ENCODE measurements at regions not wholly inside any gene's neighbourhood (a gene's known extent, or its start where the extent isn't known, plus 50 kb on each side); places are given as distances from the start of the nearest gene placed in this dataset.
A peak's percentile ranks its signal among the peaks of the same experiment; 100 is the strongest.

DNA sequence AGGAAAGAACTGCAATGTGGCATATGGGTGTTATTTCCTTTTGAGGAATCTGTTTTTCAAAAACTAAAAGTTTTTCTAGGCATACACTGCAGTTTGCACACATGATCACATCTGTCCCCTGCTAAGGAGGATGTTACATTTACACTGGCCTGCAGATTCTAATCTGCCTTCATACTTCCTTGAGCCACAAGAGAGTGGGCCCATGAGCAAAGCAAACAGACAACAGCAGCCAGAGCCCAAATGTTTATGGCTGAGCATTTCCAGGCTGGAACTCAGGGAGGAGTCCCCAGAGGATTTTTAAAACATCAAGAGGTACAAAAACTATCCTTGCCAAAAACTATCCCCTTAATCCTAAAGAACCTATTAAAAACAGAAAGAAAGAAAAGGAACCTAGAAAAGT lies 117.2 kb upstream of the MTNR1B start:
- DNase-seq (ENCODE audit: low spot score) = no peak
- intact Hi-C loops (cut with DNase I) = no loop called here

DNA sequence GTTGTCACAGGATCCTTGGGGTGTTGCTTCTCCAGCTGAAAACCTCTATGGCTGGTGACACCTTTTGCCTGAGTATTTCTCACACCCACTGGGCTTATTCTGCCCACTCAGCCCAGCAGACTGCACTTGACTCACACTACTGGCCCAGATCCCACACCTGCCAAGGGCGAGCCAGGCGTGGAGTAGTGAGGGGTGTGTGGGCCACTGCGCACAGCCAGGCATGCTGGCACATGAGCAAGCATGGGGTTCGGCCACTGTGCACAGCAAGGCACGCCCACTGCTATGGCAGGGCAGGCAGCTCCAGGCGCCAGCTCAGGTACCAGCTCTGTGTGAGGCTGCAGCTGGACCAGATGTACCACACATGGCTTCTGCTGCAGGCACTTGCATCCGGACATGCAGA lies 116.5 kb upstream of the MTNR1B start:
- intact Hi-C loops (cut with DNase I) = no loop called here
- DNase-seq (ENCODE audit: low spot score) = no peak

DNA sequence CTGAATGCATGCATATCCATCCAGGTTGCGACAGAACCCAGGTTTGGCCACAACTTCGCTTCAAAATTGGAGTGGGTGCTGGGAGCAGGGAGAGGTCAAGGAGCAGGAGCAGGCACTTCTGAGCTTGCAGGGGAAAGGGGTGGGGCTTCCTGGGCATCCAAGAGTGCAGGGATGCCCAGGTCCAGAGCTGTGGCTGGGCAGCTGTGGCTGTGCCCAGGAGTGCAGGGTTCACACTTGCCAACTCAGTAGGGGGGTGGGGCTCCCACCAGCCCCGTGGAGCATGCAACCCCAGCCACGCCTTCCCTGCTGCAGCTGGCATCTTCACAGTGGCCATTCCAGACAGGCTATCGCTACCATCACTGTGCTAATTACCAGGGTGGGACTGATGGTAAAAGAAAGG lies 115.3 kb upstream of the MTNR1B start:
- DNase-seq (ENCODE audit: low spot score) = no peak
- intact Hi-C loops (cut with DNase I) = no loop called here

DNA sequence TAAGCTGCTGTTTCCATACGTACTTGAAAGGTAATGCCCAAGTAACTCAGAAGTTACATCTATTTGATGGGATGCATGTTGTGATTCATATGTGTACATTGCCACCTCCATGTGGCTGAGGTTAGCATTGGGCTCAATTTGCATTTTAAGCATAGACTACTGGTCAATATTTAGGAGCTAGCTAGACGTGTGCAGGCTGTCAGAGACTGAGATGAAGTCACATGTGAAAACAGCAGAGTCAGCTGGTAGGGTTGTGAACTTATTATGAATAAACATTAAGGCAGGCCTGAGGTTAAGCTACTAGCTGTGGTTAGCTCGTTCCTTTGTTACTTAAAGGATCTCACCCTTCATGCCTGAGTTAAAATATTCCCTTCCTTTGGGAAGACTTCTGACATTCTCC lies 114.5 kb upstream of the MTNR1B start:
- intact Hi-C loops (cut with DNase I) = no loop called here
- no peak for DNase-seq (ENCODE audit: low spot score)

DNA sequence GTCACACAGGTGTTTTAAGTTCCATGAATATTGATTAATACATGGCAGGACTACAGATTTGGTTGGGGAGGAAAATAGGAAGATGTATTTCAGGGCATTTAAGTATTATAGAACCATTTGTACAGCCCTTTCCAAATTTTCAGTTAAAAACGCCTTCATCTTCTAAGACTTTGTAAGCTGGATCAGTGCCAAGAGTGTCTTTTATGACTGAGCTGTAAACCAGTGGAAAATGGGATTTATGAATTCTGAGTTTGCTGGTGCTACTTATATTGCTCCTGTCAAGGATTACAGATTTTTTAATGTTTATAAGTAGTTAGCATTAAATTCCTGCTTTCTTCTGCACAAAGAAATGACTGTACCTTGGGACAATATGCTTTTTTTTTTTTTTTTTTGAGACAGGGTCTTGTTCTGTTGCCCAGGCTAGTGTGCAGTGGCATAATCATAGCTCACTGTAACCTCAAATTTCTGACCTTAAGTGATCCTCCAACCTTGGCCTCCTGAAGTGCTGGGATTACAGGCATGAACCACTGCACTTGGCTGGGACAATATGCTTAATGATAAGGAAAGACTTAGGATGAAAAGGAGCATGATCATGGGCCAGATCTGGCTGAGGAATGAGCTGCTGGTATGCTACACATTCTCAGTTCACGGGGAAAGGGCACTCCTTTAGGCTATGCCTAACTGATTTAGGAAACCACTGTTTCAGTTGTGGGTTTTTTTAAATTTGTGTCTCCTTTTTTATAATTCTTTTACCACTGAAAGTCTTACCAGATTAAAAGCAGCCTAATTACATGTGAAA lies 113.6 kb upstream of the MTNR1B start:
- DNase-seq (ENCODE audit: low spot score) = no peak
- intact Hi-C loops (cut with DNase I) = no loop called here

DNA sequence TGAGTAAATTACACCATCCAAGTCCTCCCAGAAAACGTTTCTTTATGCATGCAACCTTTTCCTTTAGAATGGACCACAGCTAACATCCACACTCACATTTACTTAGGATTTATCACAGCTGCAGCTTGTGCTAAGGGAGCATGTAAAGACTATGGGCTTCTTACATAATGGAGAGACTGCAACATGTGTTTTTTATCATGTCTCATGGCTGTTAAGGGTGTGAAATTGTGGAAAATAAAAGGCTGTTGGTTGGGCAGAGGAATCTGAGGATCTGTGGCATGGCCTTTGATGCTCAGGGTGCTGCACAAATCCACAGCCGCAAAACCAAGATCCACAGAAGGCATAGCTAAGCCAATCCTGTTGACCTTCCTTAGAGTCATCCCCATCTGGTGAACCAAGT lies 112.0 kb upstream of the MTNR1B start:
- DNase-seq (ENCODE audit: low spot score) = no peak
- intact Hi-C loops (cut with DNase I) = no loop called here

DNA sequence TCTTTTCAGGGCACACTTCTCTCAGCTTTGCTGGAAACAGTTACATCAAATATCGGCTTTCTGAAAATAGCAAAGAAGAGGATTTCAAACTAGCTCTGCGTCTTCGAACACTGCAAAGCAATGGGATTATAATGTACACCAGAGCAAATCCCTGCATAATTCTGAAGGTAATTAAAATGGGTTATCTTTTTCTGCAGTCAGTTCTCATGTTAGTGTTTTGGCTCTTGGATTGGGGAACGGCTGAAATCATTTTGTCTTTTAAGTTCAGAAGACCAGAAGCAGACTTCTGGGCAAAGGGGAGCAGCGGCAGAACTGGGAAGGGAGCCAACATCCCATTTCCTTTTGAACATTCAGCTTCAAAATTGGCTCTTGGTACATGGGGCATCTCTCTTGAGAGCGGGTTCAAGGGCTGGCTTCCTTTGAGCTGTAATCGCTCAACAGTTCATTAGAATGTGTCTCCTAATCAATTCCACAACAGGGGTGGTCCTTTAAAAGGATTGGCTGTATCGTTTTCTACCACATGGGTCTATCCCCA lies 110.2 kb upstream of the MTNR1B start:
- intact Hi-C loops (cut with DNase I) = no loop called here

DNA sequence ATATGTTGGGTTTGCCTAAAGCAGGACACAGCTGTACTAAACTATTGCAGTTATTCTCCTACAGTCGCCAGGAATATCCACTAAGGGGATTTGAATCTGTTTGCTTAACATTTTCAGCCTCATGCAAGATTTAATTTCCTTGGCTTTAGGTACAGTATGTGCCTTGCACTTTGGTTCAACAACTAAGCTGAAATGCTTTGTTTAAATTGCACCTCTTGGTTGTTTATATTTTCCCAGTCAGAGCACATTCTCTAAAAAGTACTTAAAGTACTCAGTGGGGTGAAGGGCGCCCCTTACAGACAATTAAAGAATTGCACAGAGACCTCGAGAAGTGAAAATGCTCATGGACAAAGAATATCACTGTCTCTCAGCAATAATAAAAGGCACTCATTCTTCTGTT lies 107.8 kb upstream of the MTNR1B start:
- DNase-seq (ENCODE audit: low spot score) = no peak
- intact Hi-C loops (cut with DNase I) = no loop called here

More for the DNA sequence above, 110.2 kb upstream of the MTNR1B start:
- DNase-seq (ENCODE audit: low spot score) = no peak

DNA sequence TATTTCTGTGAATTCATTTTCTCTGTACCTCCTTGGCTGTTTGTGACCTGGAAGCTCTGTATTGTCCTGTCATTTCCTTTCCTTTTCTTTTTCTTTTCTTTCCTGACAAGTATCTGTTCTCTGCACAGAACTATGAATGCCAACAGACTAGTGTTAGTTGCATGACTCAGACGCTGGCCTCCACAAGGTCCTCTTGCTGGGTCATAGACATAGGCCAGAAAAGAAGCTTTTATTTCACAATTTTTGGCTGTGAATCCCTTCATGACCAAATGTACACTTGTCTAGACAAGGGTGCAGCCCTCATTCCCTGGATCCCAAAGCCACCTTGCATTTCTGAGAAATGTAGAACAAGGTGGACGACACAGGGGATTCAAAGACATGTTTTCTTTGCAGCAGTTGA lies 104.1 kb upstream of the MTNR1B start:
- peak; percentile 83 for DNase-seq (ENCODE audit: low spot score)

DNA sequence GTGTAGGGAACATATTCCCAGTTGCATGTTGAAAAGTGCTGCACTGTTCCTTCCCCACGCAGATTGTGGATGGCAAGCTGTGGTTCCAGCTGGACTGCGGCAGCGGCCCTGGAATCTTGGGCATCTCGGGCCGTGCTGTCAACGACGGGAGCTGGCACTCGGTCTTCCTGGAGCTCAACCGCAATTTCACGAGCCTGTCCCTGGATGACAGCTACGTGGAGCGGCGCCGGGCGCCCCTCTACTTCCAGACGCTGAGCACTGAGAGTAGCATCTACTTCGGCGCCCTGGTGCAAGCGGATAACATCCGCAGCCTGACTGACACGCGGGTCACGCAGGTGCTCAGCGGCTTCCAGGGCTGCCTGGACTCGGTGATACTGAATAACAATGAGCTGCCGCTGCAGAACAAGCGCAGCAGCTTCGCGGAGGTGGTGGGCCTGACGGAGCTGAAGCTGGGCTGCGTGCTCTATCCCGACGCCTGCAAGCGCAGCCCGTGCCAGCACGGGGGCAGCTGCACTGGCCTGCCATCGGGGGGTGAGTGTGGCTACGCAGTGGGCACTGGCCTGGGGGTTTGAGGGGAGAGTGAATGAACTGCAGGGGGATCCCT lies 102.7 kb upstream of the MTNR1B start:
- peak; percentile 81 for DNase-seq (ENCODE audit: low spot score)
- intact Hi-C loops (cut with DNase I) = no loop called here

More for the DNA sequence above, 104.1 kb upstream of the MTNR1B start:
- intact Hi-C loops (cut with DNase I) = no loop called here

DNA sequence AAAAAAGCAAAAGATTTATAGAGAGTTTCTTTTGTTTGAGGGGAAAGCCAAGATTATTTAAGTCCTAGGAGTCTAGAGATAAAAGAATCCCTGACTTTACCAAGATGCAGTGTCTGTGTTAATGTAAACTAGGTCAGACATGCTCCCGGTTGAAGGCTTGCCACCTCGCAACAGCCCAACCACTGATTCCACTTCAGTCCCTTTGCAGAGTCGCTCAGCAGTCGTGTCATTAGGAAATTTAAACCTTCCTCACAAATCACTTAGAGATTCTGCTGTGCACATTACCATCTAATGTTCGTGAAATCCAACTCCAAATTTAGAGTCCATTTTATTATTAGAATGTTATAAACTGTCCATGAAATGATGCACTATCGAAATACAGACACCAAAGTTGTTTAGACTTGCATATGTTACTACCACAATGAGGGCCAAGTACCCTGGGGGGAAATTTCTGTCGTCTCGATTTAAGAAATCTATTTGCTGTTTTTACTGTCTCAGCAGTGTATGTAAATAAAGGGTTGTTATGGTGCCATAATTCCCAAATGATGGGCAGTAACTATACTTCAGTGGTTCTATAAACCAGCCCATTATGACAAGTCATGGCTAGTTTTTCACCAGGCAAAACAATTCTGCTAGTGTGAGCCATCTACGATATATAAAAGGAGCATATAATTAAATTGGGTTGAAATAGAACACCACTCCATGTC lies 101.4 kb upstream of the MTNR1B start:
- intact Hi-C loops (cut with DNase I) = no loop called here
- DNase-seq (ENCODE audit: low spot score) = no peak

DNA sequence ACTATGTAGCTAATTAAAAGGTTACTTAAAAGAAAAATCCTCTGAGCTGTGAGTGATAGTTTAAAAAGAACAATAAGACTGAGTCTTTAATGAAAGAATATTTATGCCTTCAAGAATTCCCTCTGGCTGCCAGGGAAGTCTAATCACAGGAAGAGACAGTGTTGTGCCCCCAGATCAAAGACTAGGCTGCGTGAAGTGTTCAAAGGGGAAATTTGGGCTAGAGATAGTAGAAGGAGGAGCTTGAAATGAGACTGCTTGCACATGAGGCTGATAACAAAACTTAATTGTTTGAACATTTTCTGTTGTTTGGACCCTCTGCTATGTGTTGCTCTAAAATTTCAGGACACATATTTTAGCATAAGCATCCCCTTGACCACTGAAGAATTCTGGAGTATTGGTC lies 99.7 kb upstream of the MTNR1B start:
- DNase-seq (ENCODE audit: low spot score) = no peak
- intact Hi-C loops (cut with DNase I) = no loop called here

DNA sequence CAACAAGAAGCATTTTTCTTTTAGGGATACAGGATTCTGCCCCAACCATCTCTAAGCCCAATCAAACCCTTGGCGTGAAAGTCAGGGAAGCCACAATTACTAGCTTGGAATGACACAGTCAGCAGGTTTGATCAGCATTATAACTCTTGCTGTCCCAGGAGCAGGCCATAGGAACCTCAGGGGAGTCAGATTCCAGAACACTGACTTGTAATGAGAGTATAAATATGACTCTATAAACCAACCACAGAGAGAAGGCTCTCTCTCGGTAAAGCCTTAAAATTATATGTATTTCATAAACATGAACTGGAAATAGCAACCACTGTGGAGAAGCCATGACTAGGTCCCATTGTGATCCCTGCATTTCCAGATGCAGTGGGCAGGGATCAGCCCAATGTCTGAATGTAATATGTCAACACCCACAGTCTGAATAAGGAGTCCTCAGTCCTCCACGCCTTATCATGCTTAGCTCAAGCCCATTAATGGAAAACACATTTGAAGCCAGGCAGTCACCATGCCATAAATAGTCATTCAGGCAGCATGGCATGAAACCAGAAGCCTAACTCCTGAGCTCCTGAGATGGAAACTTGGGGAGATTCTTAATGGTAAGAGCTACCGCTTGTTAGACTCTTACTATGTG lies 99.1 kb upstream of the MTNR1B start:
- DNase-seq (ENCODE audit: low spot score) = no peak
- intact Hi-C loops (cut with DNase I) = no loop called here

DNA sequence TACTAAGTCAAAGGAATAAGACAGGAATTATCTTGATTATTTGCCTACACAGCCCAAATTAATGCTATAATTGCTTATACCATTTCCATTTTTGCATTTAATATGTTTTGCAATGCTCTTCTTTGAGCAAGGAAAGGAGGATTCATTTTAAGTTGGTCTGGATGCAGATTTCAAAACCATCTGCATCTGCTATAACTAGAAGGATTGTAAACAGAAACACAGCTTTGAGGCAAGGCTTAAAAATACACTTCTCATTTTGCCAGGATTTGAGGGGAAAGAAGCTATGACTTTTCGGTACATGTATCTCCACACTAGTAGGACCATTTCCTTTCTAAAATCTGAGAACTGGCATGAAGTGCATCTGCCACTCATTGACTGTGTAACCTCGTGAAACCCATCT lies 95.9 kb upstream of the MTNR1B start:
- intact Hi-C loops (cut with DNase I) = no loop called here
- DNase-seq (ENCODE audit: low spot score) = no peak

DNA sequence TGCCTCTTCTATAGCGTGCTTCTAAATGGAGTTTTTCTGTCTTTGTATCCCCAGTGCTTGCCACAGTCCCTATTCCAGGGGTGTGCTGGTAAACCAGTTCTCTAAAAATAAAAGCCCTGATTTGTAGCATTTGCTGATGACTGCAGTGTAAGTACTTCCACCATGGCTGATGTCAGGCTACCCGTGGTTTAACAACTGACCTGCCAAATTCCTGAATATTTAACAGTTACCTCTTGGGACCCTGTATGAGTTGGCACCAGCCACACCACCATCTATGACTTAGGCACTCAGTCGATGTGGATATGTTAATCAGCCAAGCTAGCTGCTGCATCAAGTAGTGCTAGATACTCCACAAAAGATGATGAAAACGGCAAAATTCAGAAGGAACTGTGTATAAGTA lies 94.0 kb upstream of the MTNR1B start:
- no peak for DNase-seq (ENCODE audit: low spot score)
- intact Hi-C loops (cut with DNase I) = no loop called here

DNA sequence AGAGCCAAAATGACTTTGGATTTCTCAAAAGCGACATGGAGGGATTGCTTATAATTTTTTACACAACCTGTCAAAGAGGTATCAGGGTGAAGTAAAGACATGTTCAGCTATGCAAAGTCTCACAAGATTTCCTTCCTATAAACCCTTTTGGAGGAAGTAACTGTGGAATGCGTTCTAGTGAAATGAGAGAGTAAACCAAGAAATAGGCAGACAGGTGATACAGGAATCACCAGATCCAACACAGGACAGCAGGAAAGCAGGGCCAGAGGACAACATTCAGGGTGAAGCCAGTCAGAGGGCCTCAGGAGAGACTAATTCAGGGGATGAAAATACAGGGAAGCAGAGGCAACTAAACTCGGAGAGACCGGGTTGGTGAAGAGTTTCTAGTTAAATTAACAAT lies 90.4 kb upstream of the MTNR1B start:
- DNase-seq (ENCODE audit: low spot score) = no peak
- intact Hi-C loops (cut with DNase I) = no loop called here

DNA sequence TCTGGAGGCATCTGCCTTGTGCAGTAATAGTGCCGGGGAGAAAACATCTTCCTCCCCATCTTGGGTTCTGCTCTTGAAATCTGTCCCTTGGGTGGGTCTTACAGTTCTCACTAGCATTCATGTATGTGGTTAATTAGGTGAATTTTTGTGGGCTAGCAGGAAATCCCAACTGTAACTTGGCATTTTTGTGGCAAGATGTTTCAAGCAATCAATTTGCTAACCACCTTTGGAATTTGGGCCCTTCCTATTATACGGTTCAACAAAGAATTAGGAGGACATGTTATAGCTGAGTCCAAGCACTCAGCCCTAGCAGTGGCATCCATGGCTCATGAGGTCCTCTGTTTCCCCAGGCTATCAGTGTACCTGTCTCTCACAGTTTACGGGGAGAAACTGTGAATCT lies 89.1 kb upstream of the MTNR1B start:
- DNase-seq (ENCODE audit: low spot score) = no peak
- intact Hi-C loops (cut with DNase I) = no loop called here

DNA sequence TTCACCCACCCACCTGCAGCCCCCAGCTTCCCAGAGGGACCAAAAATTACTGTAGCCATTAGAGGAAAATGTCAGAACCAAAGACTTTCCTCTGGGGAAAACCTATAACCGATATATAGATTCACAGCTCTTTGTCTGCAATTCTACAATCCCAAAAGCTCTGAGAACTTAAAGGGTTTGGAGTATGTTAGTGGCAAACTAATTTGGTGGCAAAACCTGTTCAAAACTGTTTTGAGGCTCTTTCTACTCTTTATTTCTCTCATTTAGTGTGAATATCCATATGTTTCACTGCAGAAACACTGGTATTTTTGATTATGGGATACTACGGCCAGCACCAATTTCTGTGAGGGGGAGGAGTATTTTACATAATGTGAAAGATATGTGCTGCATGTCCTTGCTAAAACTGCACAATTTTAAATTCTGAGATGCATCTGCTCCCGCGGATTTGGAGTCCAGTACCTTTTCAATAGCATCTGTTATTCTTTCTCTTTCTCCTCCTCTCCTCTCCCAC lies 87.5 kb upstream of the MTNR1B start:
- intact Hi-C loops (cut with DNase I) = no loop called here
- no peak for DNase-seq (ENCODE audit: low spot score)

DNA sequence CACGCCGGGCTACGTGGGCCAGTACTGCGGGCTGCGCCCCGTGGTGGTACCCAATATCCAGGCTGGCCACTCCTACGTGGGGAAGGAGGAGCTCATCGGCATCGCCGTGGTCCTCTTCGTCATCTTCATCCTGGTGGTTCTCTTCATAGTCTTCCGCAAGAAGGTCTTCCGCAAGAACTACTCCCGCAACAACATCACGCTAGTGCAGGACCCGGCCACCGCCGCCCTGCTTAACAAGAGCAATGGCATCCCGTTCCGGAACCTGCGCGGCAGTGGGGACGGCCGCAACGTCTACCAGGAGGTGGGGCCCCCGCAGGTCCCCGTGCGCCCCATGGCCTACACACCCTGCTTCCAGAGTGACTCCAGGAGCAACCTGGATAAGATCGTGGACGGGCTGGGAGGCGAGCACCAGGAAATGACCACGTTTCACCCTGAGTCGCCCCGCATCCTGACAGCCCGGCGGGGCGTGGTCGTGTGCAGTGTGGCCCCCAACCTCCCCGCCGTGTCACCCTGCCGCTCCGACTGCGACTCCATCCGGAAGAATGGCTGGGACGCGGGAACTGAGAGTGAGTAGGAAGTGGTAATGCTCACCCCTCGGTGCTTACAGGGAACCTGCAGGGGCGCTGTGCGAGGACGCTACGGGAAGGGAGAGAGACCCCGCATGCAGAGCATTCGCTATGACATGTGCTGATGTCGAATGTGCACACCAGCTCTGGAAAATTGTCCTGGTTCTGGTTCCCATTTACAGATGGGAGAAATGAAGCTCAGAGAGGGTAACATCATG lies 86.4 kb upstream of the MTNR1B start:
- peak; percentile 83 for DNase-seq (ENCODE audit: low spot score)
- intact Hi-C loops (cut with DNase I) = no loop called here
